ENCODE measurements at regions not wholly inside any gene's neighbourhood (a gene's known extent, or its start where the extent isn't known, plus 50 kb on each side); places are given as distances from the start of the nearest gene placed in this dataset.
"Not testable (repeated sequence)": the region's sequence is repeated elsewhere in the genome, so short reads cannot be mapped to it uniquely, and the experiment has no call there.

DNA sequence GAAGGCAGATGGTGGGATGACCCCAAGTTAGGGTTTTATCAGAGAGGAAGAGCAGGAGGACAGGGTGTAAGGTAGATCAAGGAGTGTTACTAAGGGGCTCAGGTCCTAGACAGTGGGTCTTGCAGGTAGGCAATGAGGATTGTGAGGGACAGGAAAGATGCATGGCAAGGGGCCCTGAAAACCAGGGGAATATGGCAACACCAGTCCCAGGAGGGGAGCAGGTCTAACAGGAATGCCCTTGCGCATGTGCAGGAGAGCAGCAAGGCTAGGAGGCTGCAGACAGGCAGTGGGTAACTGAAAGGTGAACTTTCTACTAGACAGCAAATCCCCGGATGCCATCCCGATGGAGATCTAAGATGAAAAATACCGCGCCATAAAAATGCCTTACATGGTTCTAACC, 211.3 kb downstream of the ALG10 start:
- 91 to 96% methylated on average over 5 of the region's 5 CpGs for WGBS, 2 donors
- ATAC-seq, result no peak
- Histone ChIP-seq H3K27ac (no peak overlapping the region), H3K27me3 (peaks cover 0 to 10% (median 3%) of the 10 kb centered on the region in 7 donors), H3K36me3 (no peaks in the 10 kb centered on the region), H3K4me1 (no peaks in the 10 kb centered on the region), H3K9me3 (no peaks in the 10 kb centered on the region), H3K4me3 (no peak overlapping the region)
- intact Hi-C loops (cut with DNase I), result no loop called here
- TF ChIP-seq, protein P1, sequence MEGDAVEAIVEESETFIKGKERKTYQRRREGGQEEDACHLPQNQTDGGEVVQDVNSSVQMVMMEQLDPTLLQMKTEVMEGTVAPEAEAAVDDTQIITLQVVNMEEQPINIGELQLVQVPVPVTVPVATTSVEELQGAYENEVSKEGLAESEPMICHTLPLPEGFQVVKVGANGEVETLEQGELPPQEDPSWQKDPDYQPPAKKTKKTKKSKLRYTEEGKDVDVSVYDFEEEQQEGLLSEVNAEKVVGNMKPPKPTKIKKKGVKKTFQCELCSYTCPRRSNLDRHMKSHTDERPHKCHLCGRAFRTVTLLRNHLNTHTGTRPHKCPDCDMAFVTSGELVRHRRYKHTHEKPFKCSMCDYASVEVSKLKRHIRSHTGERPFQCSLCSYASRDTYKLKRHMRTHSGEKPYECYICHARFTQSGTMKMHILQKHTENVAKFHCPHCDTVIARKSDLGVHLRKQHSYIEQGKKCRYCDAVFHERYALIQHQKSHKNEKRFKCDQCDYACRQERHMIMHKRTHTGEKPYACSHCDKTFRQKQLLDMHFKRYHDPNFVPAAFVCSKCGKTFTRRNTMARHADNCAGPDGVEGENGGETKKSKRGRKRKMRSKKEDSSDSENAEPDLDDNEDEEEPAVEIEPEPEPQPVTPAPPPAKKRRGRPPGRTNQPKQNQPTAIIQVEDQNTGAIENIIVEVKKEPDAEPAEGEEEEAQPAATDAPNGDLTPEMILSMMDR (IDR thresholded peaks at IDR 0.05), result no peak
- DNase-seq, result no peak

DNA sequence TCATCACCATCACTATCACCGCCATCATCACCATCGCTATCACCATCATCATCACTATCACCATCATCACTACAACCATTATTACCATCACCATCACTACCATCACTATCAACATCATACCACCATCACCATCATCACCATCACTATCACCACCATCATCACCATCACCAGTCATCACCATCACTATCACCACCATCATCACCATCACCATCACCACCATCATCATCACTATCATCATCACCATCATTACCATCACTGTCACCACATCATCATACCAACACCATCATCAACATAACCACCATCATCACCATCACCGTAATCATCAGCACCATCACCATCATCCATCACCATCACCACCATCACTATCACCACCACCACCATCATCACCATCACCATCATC, 213.8 kb downstream of the ALG10 start:
- intact Hi-C loops (cut with DNase I), result no loop called here

DNA sequence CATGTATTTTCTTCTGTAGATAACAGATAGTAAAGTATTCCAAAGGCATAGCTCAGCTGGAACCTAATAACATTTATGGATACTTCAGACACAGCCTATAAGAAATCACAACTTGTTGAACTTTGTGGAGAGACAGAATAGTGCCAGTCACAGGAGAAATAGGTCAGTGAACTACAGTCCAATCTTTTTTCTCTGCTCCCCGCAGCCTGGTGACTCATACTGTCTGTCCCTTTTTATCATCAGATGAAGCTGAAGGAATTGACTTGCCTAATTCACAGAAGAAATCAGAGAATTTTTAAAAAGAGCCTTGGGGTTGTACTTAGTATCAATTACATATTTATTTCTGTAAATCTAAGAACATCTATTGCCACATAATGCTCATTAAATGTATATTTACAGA, 222.3 kb downstream of the ALG10 start:
- H3K4me3 ChIP-seq, result no peak overlapping the region
- H3K9me3 ChIP-seq, result no peaks in the 10 kb centered on the region
- H3K36me3 ChIP-seq, result no peaks in the 10 kb centered on the region
- no peaks in the 10 kb centered on the region for H3K4me1 ChIP-seq
- TF ChIP-seq, protein P1 (IDR thresholded peaks at IDR 0.05), result no peak
- intact Hi-C loops (cut with DNase I), result no loop called here
- no peak for DNase-seq
- H3K27me3 ChIP-seq, result peaks cover 0 to 25% (median 0%) of the 10 kb centered on the region in 7 donors
- 66 to 77% methylated on average over 1 of the region's 1 CpG for WGBS, 2 donors
- no peak for ATAC-seq
- no peak overlapping the region for H3K27ac ChIP-seq

More for the DNA sequence above, 213.8 kb downstream of the ALG10 start:
- ATAC-seq, result no peak
- no peaks in the 10 kb centered on the region for H3K27me3 ChIP-seq
- TF ChIP-seq, protein P1 (IDR thresholded peaks at IDR 0.05), result no peak
- no peak overlapping the region for H3K27ac ChIP-seq
- DNase-seq, result no peak
- H3K4me3 ChIP-seq, result no peak overlapping the region
- no peaks in the 10 kb centered on the region for H3K36me3 ChIP-seq
- 73 to 88% methylated on average over 3 of the region's 3 CpGs for WGBS, 2 donors
- H3K4me1 ChIP-seq, result no peaks in the 10 kb centered on the region
- H3K9me3 ChIP-seq, result no peaks in the 10 kb centered on the region

DNA sequence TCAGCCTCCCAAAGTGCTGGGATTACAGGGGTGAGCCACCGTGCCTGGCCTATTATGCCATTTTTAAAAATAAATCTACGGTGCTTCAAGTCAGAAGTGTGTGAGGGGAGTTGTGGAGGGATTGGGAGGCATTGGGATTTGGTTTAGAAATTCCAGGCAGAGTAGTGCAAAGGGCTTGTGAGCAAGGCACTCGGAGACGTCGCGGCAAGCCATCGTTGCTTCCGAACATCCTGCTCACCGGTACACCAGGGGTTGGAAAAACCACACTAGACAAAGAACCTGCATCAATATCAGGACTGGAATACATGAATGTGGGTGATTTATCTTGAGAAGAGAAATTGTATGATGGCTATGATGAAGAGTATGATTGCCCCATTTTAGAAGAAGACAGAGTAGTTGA, 227.0 kb downstream of the ALG10 start:
- Histone ChIP-seq H3K36me3 (no peaks in the 10 kb centered on the region), H3K4me1 (no peaks in the 10 kb centered on the region), H3K9me3 (no peaks in the 10 kb centered on the region), H3K27ac (no peak overlapping the region), H3K27me3 (peaks cover 0 to 23% (median 0%) of the 10 kb centered on the region in 7 donors), H3K4me3 (no peak overlapping the region)
- no peak for DNase-seq
- 90 to 93% methylated on average over 9 of the region's 9 CpGs for WGBS, 2 donors
- TF ChIP-seq, protein P1 (IDR thresholded peaks at IDR 0.05), result no peak
- no peak for ATAC-seq
- intact Hi-C loops (cut with DNase I), result no loop called here

DNA sequence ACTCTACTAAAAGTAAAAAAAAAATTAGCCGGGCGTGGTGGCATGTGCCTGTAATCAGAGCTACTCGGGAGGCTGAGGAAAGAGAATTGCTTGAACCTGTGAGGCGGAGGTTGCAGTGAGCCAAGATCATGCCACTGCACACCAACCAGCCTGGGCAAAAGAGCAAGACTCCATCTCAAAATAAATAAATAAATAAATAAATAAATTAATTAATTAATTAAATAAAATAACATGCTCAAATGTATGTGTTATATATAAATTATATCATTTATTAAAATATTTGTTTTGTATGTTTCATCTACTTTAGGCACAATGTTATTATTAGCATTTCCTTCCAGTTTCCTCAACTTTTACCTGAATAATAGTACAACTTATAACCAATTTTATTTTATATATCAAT, 229.6 kb downstream of the ALG10 start:
- intact Hi-C loops (cut with DNase I); H3K27ac ChIP-seq; DNase-seq; H3K36me3 ChIP-seq; H3K9me3 ChIP-seq; H3K4me3 ChIP-seq; H3K4me1 ChIP-seq; ATAC-seq: not testable (repeated sequence)
- H3K27me3 ChIP-seq, result peaks cover 0 to 17% (median 0%) of the 10 kb centered on the region in 7 donors
- WGBS, 2 donors, result 70 to 87% methylated on average over 4 of the region's 4 CpGs
